HUES6 (cell line): ENCODE measurements at regions not wholly inside any gene's neighbourhood (a gene's known extent, or its start where the extent isn't known, plus 50 kb on each side); places are given as distances from the start of the nearest gene placed in this dataset.
"Not testable (repeated sequence)": the region's sequence is repeated elsewhere in the genome, so short reads cannot be mapped to it uniquely, and the experiment has no call there.

Experiments
- H3K27ac ChIP-seq: 2 replicates; pipeline ENCODE4 v1.7.0; 2013; ENCODE audit warnings: low read depth, mild to moderate bottlenecking, low read length, inconsistent platforms
- H3K27me3 ChIP-seq: 2 replicates; pipeline ENCODE4 v1.6.1; 2013; ENCODE audit warnings: low read length; ENCODE audit not compliant: control insufficient read depth, insufficient read depth
- H3K36me3 ChIP-seq: 2 replicates; pipeline ENCODE4 v1.6.1; 2013; ENCODE audit warnings: low read length; ENCODE audit not compliant: control insufficient read depth, insufficient read depth
- H3K4me1 ChIP-seq: 2 replicates; pipeline ENCODE4 v1.6.1; 2013; ENCODE audit warnings: low read length; ENCODE audit not compliant: control insufficient read depth, insufficient read depth
- H3K4me3 ChIP-seq: 2 replicates; pipeline ENCODE4 v1.5.1; 2013; ENCODE audit warnings: low read depth, low read length
- H3K9ac ChIP-seq: one replicate; pipeline ENCODE4 v1.6.1; 2013; ENCODE audit warnings: mild to moderate bottlenecking, low read length
- H3K9me3 ChIP-seq: 2 replicates; pipeline ENCODE4 v1.6.1; 2013; ENCODE audit warnings: low read depth, low read length; ENCODE audit not compliant: control insufficient read depth, insufficient read depth

- Histone ChIP-seq H3K9ac (no peak overlapping the region), H3K9me3 (peaks cover 15% of the 10 kb centered on the region), H3K27ac (no peak overlapping the region), H3K27me3 (no peaks in the 10 kb centered on the region; the same call in 1 of the 2 replicates), H3K36me3 (no peaks in the 10 kb centered on the region), H3K4me3 (no peak overlapping the region), H3K4me1 (no peaks in the 10 kb centered on the region)
Observed at GRCh38 chr10:71103961-71104360, 108.4 kb upstream of the UNC5B start.

GRCh38 chr10:71106151-71106550 lies 106.2 kb upstream of the UNC5B start:
- H3K4me3 ChIP-seq, H3K27me3 ChIP-seq, H3K36me3 ChIP-seq, H3K4me1 ChIP-seq, H3K9ac ChIP-seq, H3K27ac ChIP-seq: not testable (repeated sequence)
- H3K9me3 ChIP-seq = peaks cover 15% of the 10 kb centered on the region

- H3K4me3 ChIP-seq, H3K9ac ChIP-seq, H3K27ac ChIP-seq, H3K36me3 ChIP-seq, H3K4me1 ChIP-seq, H3K27me3 ChIP-seq: not testable (repeated sequence)
- H3K9me3 ChIP-seq = peaks cover 15% of the 10 kb centered on the region
Observed at GRCh38 chr10:71107117-71107516, 105.3 kb upstream of the UNC5B start.

GRCh38 chr10:71108042-71108441 lies 104.3 kb upstream of the UNC5B start:
- peaks cover 18% of the 10 kb centered on the region for H3K9me3 ChIP-seq
- not testable (repeated sequence) for H3K4me1 ChIP-seq, H3K4me3 ChIP-seq, H3K27ac ChIP-seq, H3K36me3 ChIP-seq, H3K9ac ChIP-seq, H3K27me3 ChIP-seq

GRCh38 chr10:71112138-71112785 lies 100.1 kb upstream of the UNC5B start:
- Histone ChIP-seq H3K4me3 (no peak overlapping the region), H3K27ac (no peak overlapping the region), H3K9me3 (peaks cover 48% of the 10 kb centered on the region), H3K27me3 (no peaks in the 10 kb centered on the region), H3K9ac (no peak overlapping the region), H3K36me3 (no peaks in the 10 kb centered on the region), H3K4me1 (no peaks in the 10 kb centered on the region)

- Histone ChIP-seq H3K27me3 (no peaks in the 10 kb centered on the region), H3K9ac (no peak overlapping the region), H3K36me3 (no peaks in the 10 kb centered on the region), H3K9me3 (peaks cover 69% of the 10 kb centered on the region), H3K4me3 (no peak overlapping the region), H3K27ac (no peak overlapping the region), H3K4me1 (no peaks in the 10 kb centered on the region)
Observed at GRCh38 chr10:71116426-71116825, 95.9 kb upstream of the UNC5B start.

GRCh38 chr10:71117589-71117988 lies 94.8 kb upstream of the UNC5B start:
- H3K4me1 ChIP-seq, H3K27ac ChIP-seq, H3K36me3 ChIP-seq, H3K27me3 ChIP-seq, H3K9ac ChIP-seq, H3K4me3 ChIP-seq: not testable (repeated sequence)
- peaks cover 69% of the 10 kb centered on the region for H3K9me3 ChIP-seq

- no peaks in the 10 kb centered on the region for H3K27me3 ChIP-seq
- no peak overlapping the region for H3K4me3 ChIP-seq
- peaks cover 28% of the 10 kb centered on the region for H3K9me3 ChIP-seq
- H3K36me3 ChIP-seq = no peaks in the 10 kb centered on the region
- peaks cover 6% of the 10 kb centered on the region; the same call in 1 of the 2 replicates for H3K4me1 ChIP-seq
- H3K9ac ChIP-seq = no peak overlapping the region
- no peak overlapping the region for H3K27ac ChIP-seq
Observed at GRCh38 chr10:71123023-71123422, 89.3 kb upstream of the UNC5B start.

- H3K9ac ChIP-seq = no peak overlapping the region
- H3K36me3 ChIP-seq = no peaks in the 10 kb centered on the region
- H3K9me3 ChIP-seq = peaks cover 10% of the 10 kb centered on the region; the same call in 1 of the 2 replicates
- H3K27ac ChIP-seq = no peak overlapping the region
- no peaks in the 10 kb centered on the region for H3K27me3 ChIP-seq
- H3K4me3 ChIP-seq = no peak overlapping the region
- peaks cover 6% of the 10 kb centered on the region; the same call in 1 of the 2 replicates for H3K4me1 ChIP-seq
Observed at GRCh38 chr10:71124921-71125748, 87.2 kb upstream of the UNC5B start.

GRCh38 chr10:71125749-71126107 lies 86.6 kb upstream of the UNC5B start:
- Histone ChIP-seq H3K4me1 (peaks cover 6% of the 10 kb centered on the region; the same call in 1 of the 2 replicates), H3K4me3 (no peak overlapping the region), H3K9me3 (peaks cover 4% of the 10 kb centered on the region; the same call in 1 of the 2 replicates), H3K36me3 (no peaks in the 10 kb centered on the region), H3K9ac (no peak overlapping the region), H3K27ac (no peak overlapping the region), H3K27me3 (no peaks in the 10 kb centered on the region)

GRCh38 chr10:71126432-71126831 lies 85.9 kb upstream of the UNC5B start:
- H3K27ac ChIP-seq = no peak overlapping the region
- peaks cover 6% of the 10 kb centered on the region; the same call in 1 of the 2 replicates for H3K4me1 ChIP-seq
- H3K9me3 ChIP-seq = no peaks in the 10 kb centered on the region
- H3K27me3 ChIP-seq = no peaks in the 10 kb centered on the region
- H3K4me3 ChIP-seq = no peak overlapping the region
- H3K36me3 ChIP-seq = no peaks in the 10 kb centered on the region
- H3K9ac ChIP-seq = no peak overlapping the region
